ENCODE measurements at regions not wholly inside any gene's neighbourhood (a gene's known extent, or its start where the extent isn't known, plus 50 kb on each side); places are given as distances from the start of the nearest gene placed in this dataset.
"Not testable (repeated sequence)": the region's sequence is repeated elsewhere in the genome, so short reads cannot be mapped to it uniquely, and the experiment has no call there.

DNA sequence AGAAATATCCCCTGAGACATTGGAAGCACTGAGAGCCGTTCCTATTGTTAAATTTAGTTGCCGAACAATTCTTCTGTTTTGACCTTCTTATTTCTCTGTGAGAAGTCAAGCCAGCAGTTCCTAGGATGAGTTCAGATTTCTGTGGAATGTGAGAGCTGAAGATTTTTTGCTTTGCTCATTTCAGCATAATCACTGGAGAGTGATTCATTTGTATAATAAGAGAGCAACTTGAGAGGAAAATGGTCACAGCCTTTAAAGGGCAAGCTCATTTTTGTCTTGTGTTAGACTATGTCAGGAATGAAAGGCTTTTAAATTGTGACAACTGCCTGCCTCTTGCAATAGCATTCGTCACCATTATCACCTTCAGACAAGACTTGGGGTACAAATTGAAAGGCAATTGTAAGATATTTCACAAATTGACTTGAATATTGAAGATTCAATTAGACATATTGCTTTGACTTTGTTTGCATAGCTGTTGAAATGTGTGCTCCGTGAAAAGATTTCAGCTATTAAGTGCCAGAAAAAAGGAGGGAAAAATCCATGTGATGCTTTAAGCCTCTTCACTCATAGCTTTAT is 900.0 kb upstream of the GOT2 start:
- no peak for DNase-seq (ENCODE audit: low read depth in 2 of 2)

- DNase-seq (ENCODE audit: low read depth in 2 of 2): no peak
Measured at GRCh38 chr16:59632276-59632855, 898.2 kb upstream of the GOT2 start.

GRCh38 chr16:59624381-59624780 is 890.3 kb upstream of the GOT2 start:
- DNase-seq (ENCODE audit: low read depth in 2 of 2): not testable (repeated sequence)

GRCh38 chr16:59614466-59615240 is 880.5 kb upstream of the GOT2 start:
- no peak for DNase-seq (ENCODE audit: low read depth in 2 of 2)

- not testable (repeated sequence) for DNase-seq (ENCODE audit: low read depth in 2 of 2)
Measured at GRCh38 chr16:59612910-59613620, 878.9 kb upstream of the GOT2 start.

DNA sequence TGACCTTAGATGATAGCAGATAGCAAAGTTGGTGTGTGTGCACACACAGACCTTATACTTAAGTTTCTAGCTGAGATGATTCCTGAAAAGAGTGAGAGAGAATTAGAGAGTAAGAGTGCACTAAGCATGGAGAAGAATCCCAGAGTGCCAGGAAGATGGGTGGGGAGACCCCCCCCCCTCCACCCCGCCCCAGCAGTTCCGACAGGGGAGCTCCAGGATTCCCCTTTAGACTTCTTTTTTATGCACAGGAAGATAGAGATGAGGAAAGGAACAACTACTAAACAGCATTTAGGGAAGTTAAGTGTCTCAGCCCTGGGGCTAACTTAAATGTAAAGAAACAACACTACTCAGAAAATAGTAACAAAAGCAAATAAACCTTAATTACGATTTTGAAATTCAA is 878.0 kb upstream of the GOT2 start:
- no peak for DNase-seq (ENCODE audit: low read depth in 2 of 2)

DNA sequence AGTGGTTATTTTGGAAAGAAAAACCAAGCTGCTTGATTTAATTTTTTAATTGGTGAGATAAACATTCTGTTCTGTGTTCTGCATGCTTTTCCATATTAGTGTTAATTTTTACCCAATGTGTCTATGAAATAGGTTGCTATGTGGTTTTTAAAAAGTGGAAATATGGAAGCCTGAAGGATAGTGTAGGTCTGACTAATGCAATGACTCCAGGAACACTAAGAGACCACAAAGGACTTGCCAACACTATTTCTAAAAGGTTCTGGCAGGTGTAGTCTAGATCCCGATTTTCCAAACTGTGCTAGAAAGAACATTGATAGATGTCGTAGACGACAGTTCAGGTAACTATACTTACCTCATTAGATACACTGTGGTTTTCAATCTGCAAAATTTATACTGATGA is 877.4 kb upstream of the GOT2 start:
- no peak for DNase-seq (ENCODE audit: low read depth in 2 of 2)

- no peak for DNase-seq (ENCODE audit: low read depth in 2 of 2)
Measured at GRCh38 chr16:59605706-59606105, 871.6 kb upstream of the GOT2 start.

- no peak for DNase-seq (ENCODE audit: low read depth in 2 of 2)
Measured at GRCh38 chr16:59604354-59604753, 870.2 kb upstream of the GOT2 start.

GRCh38 chr16:59601452-59601851 is 867.3 kb upstream of the GOT2 start:
- DNase-seq (ENCODE audit: low read depth in 2 of 2): no peak

- DNase-seq (ENCODE audit: low read depth in 2 of 2): no peak
Measured at GRCh38 chr16:59597269-59597668, 863.2 kb upstream of the GOT2 start.

- DNase-seq (ENCODE audit: low read depth in 2 of 2): no peak
Measured at GRCh38 chr16:59596693-59597092, 862.6 kb upstream of the GOT2 start.

DNA sequence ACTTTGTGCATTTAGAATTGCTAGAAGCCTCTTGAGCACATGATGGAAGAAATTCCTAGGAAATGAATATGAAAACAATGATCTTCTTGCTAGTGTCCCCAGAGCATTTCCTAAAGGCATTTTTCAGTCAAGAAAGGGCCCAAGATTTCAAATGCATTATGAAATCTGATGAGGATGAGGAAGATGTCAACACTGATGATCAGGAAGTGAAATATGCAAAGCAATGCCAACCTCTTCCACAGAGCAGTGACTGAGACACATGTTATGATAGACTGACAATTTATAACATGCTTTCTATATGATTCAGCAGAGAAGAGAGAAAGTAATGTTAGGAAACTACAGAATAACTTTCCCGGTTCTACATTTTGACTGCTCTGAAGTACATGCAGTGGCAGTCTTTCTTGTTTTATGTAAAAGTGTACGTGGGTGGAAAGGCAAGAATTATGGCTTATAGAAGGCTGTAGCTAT is 859.1 kb upstream of the GOT2 start:
- DNase-seq (ENCODE audit: low read depth in 2 of 2): no peak

DNA sequence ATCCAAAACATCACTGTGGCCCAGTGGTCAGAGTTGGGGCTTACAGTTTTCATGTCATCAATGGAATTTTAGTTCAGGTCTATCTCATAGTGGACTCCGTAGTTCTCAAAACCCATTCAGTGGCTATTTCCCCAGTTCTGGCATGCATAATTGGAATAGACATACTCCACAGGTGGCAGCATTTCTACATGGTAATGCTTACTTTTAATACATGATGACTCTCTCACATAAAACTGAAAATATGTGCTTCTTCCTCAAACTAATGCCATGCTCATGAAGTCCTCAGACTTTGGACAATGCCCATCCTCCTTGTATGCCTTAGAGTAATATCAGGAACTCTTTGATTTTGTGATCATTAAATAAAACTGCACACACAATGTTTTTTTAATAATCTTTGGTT is 857.4 kb upstream of the GOT2 start:
- DNase-seq (ENCODE audit: low read depth in 2 of 2): no peak

DNA sequence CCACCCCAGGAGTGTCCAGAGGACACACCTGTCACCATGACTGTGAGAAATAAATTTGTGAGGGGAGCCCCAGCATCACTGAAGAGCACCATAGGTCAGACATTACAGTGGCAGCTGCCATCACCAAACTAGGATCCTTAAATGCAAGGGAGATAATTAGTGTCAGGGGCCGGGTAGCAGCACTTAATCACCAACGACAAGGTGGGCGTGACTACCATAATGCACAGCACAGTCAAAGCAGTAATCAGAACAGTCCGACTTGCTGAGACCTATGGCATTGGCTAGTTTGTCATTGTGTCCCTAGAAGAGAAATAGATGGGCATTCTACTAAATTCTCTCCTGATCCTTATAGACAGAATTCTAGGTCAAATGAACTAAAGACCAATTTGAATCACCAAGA is 856.7 kb upstream of the GOT2 start:
- DNase-seq (ENCODE audit: low read depth in 2 of 2): no peak

DNA sequence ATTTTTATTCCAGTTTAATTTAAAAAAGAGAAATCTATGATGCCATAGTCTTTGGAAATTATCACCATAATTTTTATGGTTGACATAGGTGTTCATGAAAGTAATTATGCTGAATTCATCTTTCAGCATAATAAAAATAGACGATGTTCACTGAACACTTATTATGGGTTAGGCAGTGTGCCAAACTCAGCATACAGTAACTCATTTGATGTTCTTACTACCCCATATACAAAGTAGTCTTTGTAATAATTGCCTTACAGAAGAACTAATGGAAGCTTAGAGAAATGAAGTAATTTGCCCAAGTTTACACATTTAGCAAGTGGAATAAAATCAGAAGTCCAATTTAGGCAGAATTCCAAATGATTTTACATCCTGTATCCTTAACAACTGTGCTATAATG is 852.2 kb upstream of the GOT2 start:
- no peak for DNase-seq (ENCODE audit: low read depth in 2 of 2)

GRCh38 chr16:59574296-59574695 is 840.2 kb upstream of the GOT2 start:
- DNase-seq (ENCODE audit: low read depth in 2 of 2): no peak

- DNase-seq (ENCODE audit: low read depth in 2 of 2): no peak
Measured at GRCh38 chr16:59573528-59574271, 839.6 kb upstream of the GOT2 start.

GRCh38 chr16:59567496-59567895 is 833.4 kb upstream of the GOT2 start:
- DNase-seq (ENCODE audit: low read depth in 2 of 2): no peak

DNA sequence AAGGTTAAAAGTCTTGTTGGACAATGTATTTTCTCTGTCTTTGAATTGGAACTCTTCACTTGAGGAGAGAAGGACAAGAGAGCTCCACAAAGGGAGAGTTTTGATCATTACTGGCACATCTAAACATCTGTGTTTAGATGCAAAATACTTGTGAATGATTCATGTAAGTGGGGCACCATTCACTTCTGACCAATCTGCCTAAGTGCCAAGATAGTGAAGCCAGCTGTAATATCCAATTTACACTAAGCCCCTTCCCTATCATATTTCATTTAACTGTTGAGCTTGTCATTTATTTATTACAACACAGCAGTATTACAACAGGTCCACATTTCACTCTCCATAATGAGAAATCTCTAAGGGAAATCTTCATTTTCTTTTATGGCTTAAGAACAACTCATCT is 832.3 kb upstream of the GOT2 start:
- DNase-seq (ENCODE audit: low read depth in 2 of 2): no peak

DNA sequence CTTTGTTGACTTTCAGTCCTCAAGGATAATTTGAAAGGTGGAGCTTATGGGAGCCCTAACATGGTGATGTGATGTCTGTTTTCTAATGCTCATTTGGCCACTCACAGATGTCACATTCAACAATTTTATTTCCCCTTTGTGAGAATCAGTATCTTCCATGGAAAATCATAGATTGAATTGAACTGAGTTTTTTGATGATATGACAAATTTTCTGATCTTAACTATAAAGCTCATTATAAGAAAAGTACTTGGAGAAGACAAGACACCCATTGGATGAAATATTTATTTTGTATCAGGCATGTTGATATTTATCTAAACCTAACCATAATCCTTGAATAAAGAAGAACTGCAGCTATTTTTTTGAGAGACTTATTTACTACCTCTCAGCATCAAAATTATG is 824.6 kb upstream of the GOT2 start:
- no peak for DNase-seq (ENCODE audit: low read depth in 2 of 2)

- no peak for DNase-seq (ENCODE audit: low read depth in 2 of 2)
Measured at GRCh38 chr16:59552164-59552563, 818.0 kb upstream of the GOT2 start.

Data from stimulated activated CD4-positive, alpha-beta T cell treated with anti-CD3 and anti-CD28 coated beads, Interleukin-1b, Interleukin-23, amount 100 ng/mL, for 1 hour (primary cell).